ENCODE measurements at regions not wholly inside any gene's neighbourhood (a gene's known extent, or its start where the extent isn't known, plus 50 kb on each side); places are given as distances from the start of the nearest gene placed in this dataset.

- no peak for DNase-seq (ENCODE audit: low spot score)
Observed at GRCh38 chr5:117497601-117498000, 923.0 kb upstream of the SEMA6A start.

- no peak for DNase-seq (ENCODE audit: low spot score)
Observed at GRCh38 chr5:117496801-117497200, 922.2 kb upstream of the SEMA6A start.

GRCh38 chr5:117494188-117494587 is 919.6 kb upstream of the SEMA6A start:
- DNase-seq (ENCODE audit: low spot score): no peak

GRCh38 chr5:117488976-117489500 is 914.4 kb upstream of the SEMA6A start:
- DNase-seq (ENCODE audit: low spot score): no peak

GRCh38 chr5:117487556-117487955 is 912.9 kb upstream of the SEMA6A start:
- DNase-seq (ENCODE audit: low spot score): no peak

GRCh38 chr5:117486879-117487391 is 912.3 kb upstream of the SEMA6A start:
- DNase-seq (ENCODE audit: low spot score): no peak

GRCh38 chr5:117486261-117486660 is 911.6 kb upstream of the SEMA6A start:
- DNase-seq (ENCODE audit: low spot score): no peak

GRCh38 chr5:117475919-117476318 is 901.3 kb upstream of the SEMA6A start:
- DNase-seq (ENCODE audit: low spot score): no peak

GRCh38 chr5:117473165-117473564 is 898.5 kb upstream of the SEMA6A start:
- no peak for DNase-seq (ENCODE audit: low spot score)

GRCh38 chr5:117463881-117464570 is 889.4 kb upstream of the SEMA6A start:
- no peak for DNase-seq (ENCODE audit: low spot score)

GRCh38 chr5:117461966-117462365 is 887.3 kb upstream of the SEMA6A start:
- DNase-seq (ENCODE audit: low spot score): no peak

- no peak for DNase-seq (ENCODE audit: low spot score)
Observed at GRCh38 chr5:117461403-117461802, 886.8 kb upstream of the SEMA6A start.

- DNase-seq (ENCODE audit: low spot score): no peak
Observed at GRCh38 chr5:117457656-117458055, 883.0 kb upstream of the SEMA6A start.

GRCh38 chr5:117456866-117457470 is 882.3 kb upstream of the SEMA6A start:
- DNase-seq (ENCODE audit: low spot score): no peak

GRCh38 chr5:117455236-117456233 is 880.9 kb upstream of the SEMA6A start:
- DNase-seq (ENCODE audit: low spot score): no peak

GRCh38 chr5:117454716-117455212 is 880.1 kb upstream of the SEMA6A start:
- no peak for DNase-seq (ENCODE audit: low spot score)

GRCh38 chr5:117436846-117437245 is 862.2 kb upstream of the SEMA6A start:
- DNase-seq (ENCODE audit: low spot score): no peak

GRCh38 chr5:117435203-117435602 is 860.6 kb upstream of the SEMA6A start:
- no peak for DNase-seq (ENCODE audit: low spot score)

- DNase-seq (ENCODE audit: low spot score): no peak
Observed at GRCh38 chr5:117434254-117434653, 859.6 kb upstream of the SEMA6A start.

GRCh38 chr5:117433818-117434217 is 859.2 kb upstream of the SEMA6A start:
- DNase-seq (ENCODE audit: low spot score): no peak

GRCh38 chr5:117431091-117431490 is 856.5 kb upstream of the SEMA6A start:
- DNase-seq (ENCODE audit: low spot score): no peak

- no peak for DNase-seq (ENCODE audit: low spot score)
Observed at GRCh38 chr5:117425163-117425562, 850.5 kb upstream of the SEMA6A start.

Data from pons (tissue), 1 donor.